ENCODE measurements at regions not wholly inside any gene's neighbourhood (a gene's known extent, or its start where the extent isn't known, plus 50 kb on each side); places are given as distances from the start of the nearest gene placed in this dataset.

DNA sequence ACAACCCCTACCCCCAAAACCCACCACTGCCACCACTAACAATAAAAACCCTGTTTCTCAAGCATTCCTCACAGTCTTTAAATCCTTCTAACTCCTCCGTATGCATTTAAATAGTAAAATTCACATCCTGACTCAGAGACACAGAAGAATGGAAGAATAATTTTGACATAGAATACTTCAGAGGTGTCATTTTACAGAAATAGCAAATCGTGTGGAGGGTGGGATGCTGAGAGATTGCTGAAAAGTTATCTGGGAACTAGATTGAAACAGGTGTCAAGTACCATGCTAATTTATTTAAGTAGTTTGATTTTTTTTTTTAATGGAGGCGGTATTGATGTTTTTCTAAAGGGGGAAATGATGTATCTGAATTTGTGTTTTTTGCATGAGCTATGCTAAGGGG lies 575.2 kb upstream of the TPK1 start:
- no peaks in the 10 kb centered on the region for H3K9me3 ChIP-seq (ENCODE audit: control extremely low read depth in 1 of 3, control insufficient read depth in 2 of 3, insufficient read depth in 1 of 3, low read length in 2 of 3)
- no peak overlapping the region for H3K4me2 ChIP-seq (replicated peaks; ENCODE audit: low read depth, low read length, poor library complexity, severe bottlenecking)
- no peaks in the 10 kb centered on the region for H3K27me3 ChIP-seq (replicated peaks in 1 of 4; ENCODE audit: control extremely low read depth in 1 of 4, control insufficient read depth in 3 of 4, insufficient read depth in 4 of 4, low read length in 3 of 4)
- H3K27ac Mint-ChIP-seq, result no peak overlapping the region
- CTCF ChIA-PET, result no interaction called here
- ATAC-seq (ENCODE audit: low read depth) (no peak), DNase-seq (no peak)
- H3K9ac ChIP-seq (ENCODE audit: low read length), result no peak overlapping the region
- H3K4me1 Mint-ChIP-seq, result no peaks in the 10 kb centered on the region
- no peak overlapping the region for H3K4me3 ChIP-seq (ENCODE audit: control extremely low read depth in 1 of 5, extremely low read depth in 1 of 5, insufficient read depth in 1 of 5, low read depth in 2 of 5, low read length in 4 of 5)
- no peaks in the 10 kb centered on the region for H3K36me3 ChIP-seq (replicated peaks in 1 of 2; ENCODE audit: control extremely low read depth in 1 of 2, control insufficient read depth in 1 of 2, extremely low read depth in 1 of 2, insufficient read depth in 2 of 2, low read length in 1 of 2)
- H3K79me2 ChIP-seq (ENCODE audit: control insufficient read depth, insufficient read depth, low read length), result no peaks in the 10 kb centered on the region
- intact Hi-C loops (cut with micrococcal nuclease), result no loop called here
- TF ChIP-seq CTCF (IDR thresholded peaks at IDR 0.05), result no peak
- TF ChIP-seq EZH2 (IDR thresholded peaks at IDR 0.05; ENCODE audit: borderline replicate concordance, insufficient read depth, low read depth, low read length, poor library complexity, severe bottlenecking), result no peak
- no peaks in the 10 kb centered on the region for H3K27me3 Mint-ChIP-seq
- H3K4me1 ChIP-seq (ENCODE audit: control insufficient read depth in 2 of 2, insufficient read depth in 2 of 2, low read length in 2 of 2), result no peaks in the 10 kb centered on the region
- no peak overlapping the region for H3K4me3 Mint-ChIP-seq
- no peak overlapping the region for H3K27ac ChIP-seq (ENCODE audit: low read length in 2 of 2)
- WGBS (ENCODE audit: insufficient coverage), result 77% methylated on average over 2 of the region's 3 CpGs
- POLR2A ChIA-PET, result no interaction called here
- no peak overlapping the region for H2AFZ ChIP-seq (ENCODE audit: insufficient read depth, low read depth, low read length, poor library complexity, severe bottlenecking)
- no peaks in the 10 kb centered on the region for H3K9me3 Mint-ChIP-seq (ENCODE audit: insufficient read depth)
- H4K20me1 ChIP-seq (ENCODE audit: control insufficient read depth, insufficient read depth, low read length, poor library complexity, severe bottlenecking), result no peaks in the 10 kb centered on the region

GRCh38 chr7:145398758-145399157 lies 562.9 kb upstream of the TPK1 start:
- Histone ChIP-seq H3K79me2 (ENCODE audit: control insufficient read depth, insufficient read depth, low read length) (no peaks in the 10 kb centered on the region), H3K9ac (ENCODE audit: low read length) (no peak overlapping the region), H3K4me1 (ENCODE audit: control insufficient read depth in 2 of 2, insufficient read depth in 2 of 2, low read length in 2 of 2) (no peaks in the 10 kb centered on the region), H2AFZ (ENCODE audit: insufficient read depth, low read depth, low read length, poor library complexity, severe bottlenecking) (no peak overlapping the region), H3K36me3 (replicated peaks in 1 of 2; ENCODE audit: control extremely low read depth in 1 of 2, control insufficient read depth in 1 of 2, extremely low read depth in 1 of 2, insufficient read depth in 2 of 2, low read length in 1 of 2) (no peaks in the 10 kb centered on the region), H3K9me3 (ENCODE audit: control extremely low read depth in 1 of 3, control insufficient read depth in 2 of 3, insufficient read depth in 1 of 3, low read length in 2 of 3) (peaks cover 0 to 5% (median 0%) of the 10 kb centered on the region in 3 donors), H3K27me3 (replicated peaks in 1 of 4; ENCODE audit: control extremely low read depth in 1 of 4, control insufficient read depth in 3 of 4, insufficient read depth in 4 of 4, low read length in 3 of 4) (no peaks in the 10 kb centered on the region), H3K27ac (ENCODE audit: low read length in 2 of 2) (no peak overlapping the region), H4K20me1 (ENCODE audit: control insufficient read depth, insufficient read depth, low read length, poor library complexity, severe bottlenecking) (no peaks in the 10 kb centered on the region), H3K4me3 (ENCODE audit: control extremely low read depth in 1 of 5, extremely low read depth in 1 of 5, insufficient read depth in 1 of 5, low read depth in 2 of 5, low read length in 4 of 5) (no peak overlapping the region), H3K4me2 (replicated peaks; ENCODE audit: low read depth, low read length, poor library complexity, severe bottlenecking) (no peak overlapping the region)
- H3K4me3 Mint-ChIP-seq, result no peak overlapping the region
- ChIA-PET CTCF (no interaction called here), POLR2A (no interaction called here)
- ATAC-seq (ENCODE audit: low read depth) (no peak), DNase-seq (no peak)
- H3K27ac Mint-ChIP-seq, result no peak overlapping the region
- TF ChIP-seq EZH2 (IDR thresholded peaks at IDR 0.05; ENCODE audit: borderline replicate concordance, insufficient read depth, low read depth, low read length, poor library complexity, severe bottlenecking) (no peak), CTCF (IDR thresholded peaks at IDR 0.05) (no peak)
- no peaks in the 10 kb centered on the region for H3K4me1 Mint-ChIP-seq
- H3K9me3 Mint-ChIP-seq (ENCODE audit: insufficient read depth), result peaks cover 4% of the 10 kb centered on the region
- no CpG with 5 or more reads among the region's 1 CpG for WGBS (ENCODE audit: insufficient coverage)
- no peaks in the 10 kb centered on the region for H3K27me3 Mint-ChIP-seq
- intact Hi-C loops (cut with micrococcal nuclease), result no loop called here
